ENCODE measurements at regions not wholly inside any gene's neighbourhood (a gene's known extent, or its start where the extent isn't known, plus 50 kb on each side); places are given as distances from the start of the nearest gene placed in this dataset.
"Not testable (repeated sequence)": the region's sequence is repeated elsewhere in the genome, so short reads cannot be mapped to it uniquely, and the experiment has no call there.

- H3K4me1 ChIP-seq (ENCODE audit: control insufficient read depth in 1 of 2, insufficient read depth in 2 of 2, low read length in 2 of 2): no peaks in the 10 kb centered on the region
- no peaks in the 10 kb centered on the region for H3K9me3 ChIP-seq (ENCODE audit: control insufficient read depth in 1 of 2, low read length in 2 of 2)
- H3K27me3 ChIP-seq (ENCODE audit: low read depth, low read length): no peaks in the 10 kb centered on the region
- no peak overlapping the region for H3K4me3 ChIP-seq (ENCODE audit: low read depth in 1 of 2, low read length in 2 of 2)
- H3K27ac ChIP-seq (ENCODE audit: low read length): no peak overlapping the region
- H3K36me3 ChIP-seq (ENCODE audit: control insufficient read depth in 1 of 2, insufficient read depth in 2 of 2, low read length in 2 of 2): no peaks in the 10 kb centered on the region
Observed at GRCh38 chr9:101991926-101992325, 253.5 kb upstream of the GRIN3A start.

- no peak overlapping the region for H3K4me3 ChIP-seq (ENCODE audit: low read depth in 1 of 2, low read length in 2 of 2)
- H3K27ac ChIP-seq (ENCODE audit: low read length): no peak overlapping the region
- no peaks in the 10 kb centered on the region for H3K9me3 ChIP-seq (ENCODE audit: control insufficient read depth in 1 of 2, low read length in 2 of 2)
- H3K27me3 ChIP-seq (ENCODE audit: low read depth, low read length): no peaks in the 10 kb centered on the region
- H3K36me3 ChIP-seq (ENCODE audit: control insufficient read depth in 1 of 2, insufficient read depth in 2 of 2, low read length in 2 of 2): no peaks in the 10 kb centered on the region
- H3K4me1 ChIP-seq (ENCODE audit: control insufficient read depth in 1 of 2, insufficient read depth in 2 of 2, low read length in 2 of 2): no peaks in the 10 kb centered on the region
Observed at GRCh38 chr9:101977614-101978210, 239.3 kb upstream of the GRIN3A start.

- H3K27ac ChIP-seq (ENCODE audit: low read length): no peak overlapping the region
- no peaks in the 10 kb centered on the region for H3K9me3 ChIP-seq (ENCODE audit: control insufficient read depth in 1 of 2, low read length in 2 of 2)
- no peaks in the 10 kb centered on the region for H3K27me3 ChIP-seq (ENCODE audit: low read depth, low read length)
- H3K4me1 ChIP-seq (ENCODE audit: control insufficient read depth in 1 of 2, insufficient read depth in 2 of 2, low read length in 2 of 2): no peaks in the 10 kb centered on the region
- H3K36me3 ChIP-seq (ENCODE audit: control insufficient read depth in 1 of 2, insufficient read depth in 2 of 2, low read length in 2 of 2): no peaks in the 10 kb centered on the region
- no peak overlapping the region for H3K4me3 ChIP-seq (ENCODE audit: low read depth in 1 of 2, low read length in 2 of 2)
Observed at GRCh38 chr9:101970609-101971008, 232.2 kb upstream of the GRIN3A start.

- Histone ChIP-seq H3K4me1 (ENCODE audit: control insufficient read depth in 1 of 2, insufficient read depth in 2 of 2, low read length in 2 of 2) (no peaks in the 10 kb centered on the region), H3K27me3 (ENCODE audit: low read depth, low read length) (no peaks in the 10 kb centered on the region), H3K36me3 (ENCODE audit: control insufficient read depth in 1 of 2, insufficient read depth in 2 of 2, low read length in 2 of 2) (no peaks in the 10 kb centered on the region), H3K4me3 (ENCODE audit: low read depth in 1 of 2, low read length in 2 of 2) (no peak overlapping the region), H3K9me3 (ENCODE audit: control insufficient read depth in 1 of 2, low read length in 2 of 2) (no peaks in the 10 kb centered on the region), H3K27ac (ENCODE audit: low read length) (no peak overlapping the region)
Observed at GRCh38 chr9:101968392-101968791, 229.9 kb upstream of the GRIN3A start.

DNA sequence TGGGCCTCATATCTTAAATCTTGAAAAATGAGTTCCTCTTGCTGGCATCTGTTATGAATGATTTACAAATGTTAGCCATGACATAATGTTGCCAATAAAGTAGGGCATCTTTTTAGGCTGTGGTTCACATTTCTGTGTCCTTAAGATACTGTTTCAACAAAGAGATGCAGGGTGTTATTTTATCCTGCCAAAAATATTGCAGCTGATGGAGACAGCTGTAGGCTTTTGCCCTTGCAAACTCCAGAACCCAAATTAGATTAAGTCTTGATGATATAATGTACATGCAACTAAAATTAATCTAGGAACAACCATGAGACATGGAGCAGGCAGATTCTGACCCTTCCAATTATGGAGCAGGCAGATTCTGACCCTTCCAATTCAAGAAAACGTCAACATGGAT is 228.2 kb upstream of the GRIN3A start:
- Histone ChIP-seq H3K4me1 (ENCODE audit: control insufficient read depth in 1 of 2, insufficient read depth in 2 of 2, low read length in 2 of 2) (no peaks in the 10 kb centered on the region), H3K27ac (ENCODE audit: low read length) (no peak overlapping the region), H3K36me3 (ENCODE audit: control insufficient read depth in 1 of 2, insufficient read depth in 2 of 2, low read length in 2 of 2) (no peaks in the 10 kb centered on the region), H3K27me3 (ENCODE audit: low read depth, low read length) (no peaks in the 10 kb centered on the region), H3K4me3 (ENCODE audit: low read depth in 1 of 2, low read length in 2 of 2) (no peak overlapping the region), H3K9me3 (ENCODE audit: control insufficient read depth in 1 of 2, low read length in 2 of 2) (no peaks in the 10 kb centered on the region)

DNA sequence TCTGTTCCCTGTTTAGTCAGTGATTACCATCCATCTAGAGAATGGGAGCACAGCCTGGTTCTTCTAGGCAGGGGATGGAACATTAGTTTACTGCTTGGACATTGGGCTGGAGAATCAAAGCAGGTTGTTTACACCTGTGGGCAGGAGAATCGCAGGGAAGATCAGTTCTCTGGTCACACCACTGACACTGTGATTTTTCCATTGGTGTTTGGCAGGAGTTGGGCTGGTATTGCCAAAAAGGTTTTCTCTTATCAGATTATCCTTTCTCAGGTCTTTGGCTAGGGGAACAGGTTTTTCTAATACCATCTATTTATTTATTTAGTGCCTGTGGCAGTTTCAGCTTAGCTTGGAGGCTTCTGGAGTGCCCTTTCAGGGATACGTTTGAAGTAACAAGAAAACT is 219.3 kb upstream of the GRIN3A start:
- H3K27me3 ChIP-seq (ENCODE audit: low read depth, low read length): no peaks in the 10 kb centered on the region
- no peak overlapping the region for H3K27ac ChIP-seq (ENCODE audit: low read length)
- H3K4me3 ChIP-seq (ENCODE audit: low read depth in 1 of 2, low read length in 2 of 2): no peak overlapping the region
- no peaks in the 10 kb centered on the region for H3K36me3 ChIP-seq (ENCODE audit: control insufficient read depth in 1 of 2, insufficient read depth in 2 of 2, low read length in 2 of 2)
- no peaks in the 10 kb centered on the region for H3K9me3 ChIP-seq (ENCODE audit: control insufficient read depth in 1 of 2, low read length in 2 of 2)
- H3K4me1 ChIP-seq (ENCODE audit: control insufficient read depth in 1 of 2, insufficient read depth in 2 of 2, low read length in 2 of 2): no peaks in the 10 kb centered on the region

- Histone ChIP-seq H3K36me3 (ENCODE audit: control insufficient read depth in 1 of 2, insufficient read depth in 2 of 2, low read length in 2 of 2) (no peaks in the 10 kb centered on the region), H3K27me3 (ENCODE audit: low read depth, low read length) (no peaks in the 10 kb centered on the region), H3K27ac (ENCODE audit: low read length) (no peak overlapping the region), H3K9me3 (ENCODE audit: control insufficient read depth in 1 of 2, low read length in 2 of 2) (no peaks in the 10 kb centered on the region), H3K4me1 (ENCODE audit: control insufficient read depth in 1 of 2, insufficient read depth in 2 of 2, low read length in 2 of 2) (no peaks in the 10 kb centered on the region), H3K4me3 (ENCODE audit: low read depth in 1 of 2, low read length in 2 of 2) (no peak overlapping the region)
Observed at GRCh38 chr9:101951598-101951997, 213.2 kb upstream of the GRIN3A start.

GRCh38 chr9:101931756-101932155 is 193.3 kb upstream of the GRIN3A start:
- H3K27me3 ChIP-seq (ENCODE audit: low read depth, low read length): no peaks in the 10 kb centered on the region

DNA sequence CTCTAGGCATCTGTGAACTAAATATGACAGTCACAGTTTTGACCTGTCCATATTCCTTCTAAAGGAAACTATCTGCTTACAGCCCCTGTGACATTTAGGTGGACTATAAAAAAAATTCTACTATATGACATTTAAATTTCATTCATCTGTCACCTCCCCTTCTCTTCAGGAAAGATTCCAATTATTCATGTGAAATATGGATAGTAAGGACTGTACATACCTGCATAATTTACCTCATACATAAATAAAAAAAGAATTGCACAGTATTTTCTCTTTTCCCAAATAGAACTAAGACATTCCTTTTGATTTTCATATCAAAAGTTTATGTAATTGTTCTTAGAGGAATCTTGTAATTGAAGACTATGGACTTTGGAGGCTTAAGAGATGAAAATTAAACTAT is 192.3 kb upstream of the GRIN3A start:
- H3K4me1 ChIP-seq (ENCODE audit: control insufficient read depth in 1 of 2, insufficient read depth in 2 of 2, low read length in 2 of 2): no peaks in the 10 kb centered on the region
- H3K4me3 ChIP-seq (ENCODE audit: low read depth in 1 of 2, low read length in 2 of 2): no peak overlapping the region
- no peaks in the 10 kb centered on the region for H3K27me3 ChIP-seq (ENCODE audit: low read depth, low read length)
- H3K9me3 ChIP-seq (ENCODE audit: control insufficient read depth in 1 of 2, low read length in 2 of 2): no peaks in the 10 kb centered on the region
- H3K27ac ChIP-seq (ENCODE audit: low read length): no peak overlapping the region
- no peaks in the 10 kb centered on the region for H3K36me3 ChIP-seq (ENCODE audit: control insufficient read depth in 1 of 2, insufficient read depth in 2 of 2, low read length in 2 of 2)

More at GRCh38 chr9:101931756-101932155, 193.3 kb upstream of the GRIN3A start:
- Histone ChIP-seq H3K9me3 (ENCODE audit: control insufficient read depth in 1 of 2, low read length in 2 of 2) (no peaks in the 10 kb centered on the region), H3K4me1 (ENCODE audit: control insufficient read depth in 1 of 2, insufficient read depth in 2 of 2, low read length in 2 of 2) (no peaks in the 10 kb centered on the region), H3K4me3 (ENCODE audit: low read depth in 1 of 2, low read length in 2 of 2) (no peak overlapping the region), H3K27ac (ENCODE audit: low read length) (no peak overlapping the region), H3K36me3 (ENCODE audit: control insufficient read depth in 1 of 2, insufficient read depth in 2 of 2, low read length in 2 of 2) (no peaks in the 10 kb centered on the region)

DNA sequence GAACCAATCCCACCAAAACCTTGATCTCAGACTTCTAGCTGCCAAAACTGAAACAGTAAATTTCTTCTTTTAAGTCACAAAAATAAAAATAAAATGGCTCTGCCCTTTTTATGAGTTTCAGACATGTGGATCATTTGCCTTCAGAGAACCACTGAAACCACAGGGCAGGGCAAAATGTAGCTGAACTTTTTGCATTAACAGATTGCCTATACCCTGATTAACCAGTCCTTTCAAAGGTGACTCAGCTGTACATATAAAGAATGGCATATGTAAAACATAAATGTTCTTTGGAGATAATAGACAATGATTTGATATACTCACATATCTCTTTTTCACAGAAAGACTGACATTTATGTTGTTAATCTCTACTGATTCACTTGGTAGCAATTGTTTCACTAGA is 187.1 kb upstream of the GRIN3A start:
- Histone ChIP-seq H3K27ac (ENCODE audit: low read length) (no peak overlapping the region), H3K36me3 (ENCODE audit: control insufficient read depth in 1 of 2, insufficient read depth in 2 of 2, low read length in 2 of 2) (no peaks in the 10 kb centered on the region), H3K4me3 (ENCODE audit: low read depth in 1 of 2, low read length in 2 of 2) (no peak overlapping the region), H3K27me3 (ENCODE audit: low read depth, low read length) (no peaks in the 10 kb centered on the region), H3K9me3 (ENCODE audit: control insufficient read depth in 1 of 2, low read length in 2 of 2) (no peaks in the 10 kb centered on the region), H3K4me1 (ENCODE audit: control insufficient read depth in 1 of 2, insufficient read depth in 2 of 2, low read length in 2 of 2) (no peaks in the 10 kb centered on the region)

DNA sequence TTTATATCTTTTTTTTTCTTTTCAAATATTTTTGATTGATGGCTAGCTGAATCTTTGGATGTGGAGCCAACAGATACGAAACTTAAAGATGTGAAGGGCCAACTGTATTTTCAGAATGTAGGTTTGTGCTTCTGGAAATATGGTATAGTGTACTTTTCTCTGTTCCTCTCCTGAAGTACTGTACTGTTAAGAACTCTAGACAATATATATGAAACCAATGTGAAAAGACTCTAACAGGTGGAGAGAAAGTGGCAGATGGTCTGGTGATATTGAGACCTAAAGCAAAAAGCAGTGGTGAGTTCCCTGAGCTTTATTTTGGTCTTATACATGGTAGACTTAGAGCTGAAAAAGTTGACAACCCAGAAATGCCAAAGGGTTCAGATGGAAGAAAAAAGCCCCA is 185.0 kb upstream of the GRIN3A start:
- Histone ChIP-seq H3K27ac (ENCODE audit: low read length) (no peak overlapping the region), H3K4me1 (ENCODE audit: control insufficient read depth in 1 of 2, insufficient read depth in 2 of 2, low read length in 2 of 2) (no peaks in the 10 kb centered on the region), H3K4me3 (ENCODE audit: low read depth in 1 of 2, low read length in 2 of 2) (no peak overlapping the region), H3K36me3 (ENCODE audit: control insufficient read depth in 1 of 2, insufficient read depth in 2 of 2, low read length in 2 of 2) (no peaks in the 10 kb centered on the region), H3K27me3 (ENCODE audit: low read depth, low read length) (no peaks in the 10 kb centered on the region), H3K9me3 (ENCODE audit: control insufficient read depth in 1 of 2, low read length in 2 of 2) (no peaks in the 10 kb centered on the region)

DNA sequence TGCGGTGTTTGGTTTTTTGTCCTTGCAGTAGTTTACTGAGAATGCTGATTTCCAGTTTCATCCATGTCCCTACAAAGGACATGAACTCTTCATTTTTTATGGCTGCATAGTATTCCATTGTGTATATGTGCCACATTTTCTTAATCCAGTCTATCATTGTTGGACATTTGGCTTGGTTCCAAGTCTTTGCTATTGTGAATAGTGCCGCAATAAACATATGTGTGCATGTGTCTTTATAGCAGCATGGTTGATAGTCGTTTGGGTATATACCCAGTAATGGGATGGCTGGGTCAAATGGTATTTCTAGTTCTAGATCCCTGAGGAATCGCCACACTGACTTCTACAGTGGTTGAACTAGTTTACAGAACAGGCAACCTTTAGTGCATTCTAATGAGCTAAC is 178.5 kb upstream of the GRIN3A start:
- not testable (repeated sequence) for H3K4me3 ChIP-seq (ENCODE audit: low read depth in 1 of 2, low read length in 2 of 2)

More for the DNA sequence above, 178.5 kb upstream of the GRIN3A start:
- not testable (repeated sequence) for H3K4me1 ChIP-seq (ENCODE audit: control insufficient read depth in 1 of 2, insufficient read depth in 2 of 2, low read length in 2 of 2); H3K27ac ChIP-seq (ENCODE audit: low read length); H3K9me3 ChIP-seq (ENCODE audit: control insufficient read depth in 1 of 2, low read length in 2 of 2); H3K36me3 ChIP-seq (ENCODE audit: control insufficient read depth in 1 of 2, insufficient read depth in 2 of 2, low read length in 2 of 2); H3K27me3 ChIP-seq (ENCODE audit: low read depth, low read length)
